ENCODE measurements at regions not wholly inside any gene's neighbourhood (a gene's known extent, or its start where the extent isn't known, plus 50 kb on each side); places are given as distances from the start of the nearest gene placed in this dataset.

DNA sequence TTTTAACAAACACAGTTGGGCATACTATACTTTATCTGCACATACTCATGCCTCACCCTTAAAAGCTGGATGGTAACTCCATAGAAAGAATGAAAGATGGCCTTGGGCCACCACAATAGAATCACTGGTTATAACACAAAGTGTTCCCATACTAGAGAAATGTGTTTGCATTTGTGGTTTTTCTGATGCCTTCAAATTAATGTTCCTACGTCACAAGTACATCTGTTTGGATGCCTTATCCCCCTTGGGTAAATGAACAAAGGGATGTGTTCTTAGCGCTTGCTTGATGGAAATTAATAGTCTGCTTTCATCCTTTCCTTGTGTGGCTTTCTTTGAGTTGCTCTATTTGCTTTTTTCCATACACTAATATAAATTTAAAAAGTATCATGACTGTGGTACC, 291.1 kb upstream of the PDE4D start:
- TF ChIP-seq, protein P1, sequence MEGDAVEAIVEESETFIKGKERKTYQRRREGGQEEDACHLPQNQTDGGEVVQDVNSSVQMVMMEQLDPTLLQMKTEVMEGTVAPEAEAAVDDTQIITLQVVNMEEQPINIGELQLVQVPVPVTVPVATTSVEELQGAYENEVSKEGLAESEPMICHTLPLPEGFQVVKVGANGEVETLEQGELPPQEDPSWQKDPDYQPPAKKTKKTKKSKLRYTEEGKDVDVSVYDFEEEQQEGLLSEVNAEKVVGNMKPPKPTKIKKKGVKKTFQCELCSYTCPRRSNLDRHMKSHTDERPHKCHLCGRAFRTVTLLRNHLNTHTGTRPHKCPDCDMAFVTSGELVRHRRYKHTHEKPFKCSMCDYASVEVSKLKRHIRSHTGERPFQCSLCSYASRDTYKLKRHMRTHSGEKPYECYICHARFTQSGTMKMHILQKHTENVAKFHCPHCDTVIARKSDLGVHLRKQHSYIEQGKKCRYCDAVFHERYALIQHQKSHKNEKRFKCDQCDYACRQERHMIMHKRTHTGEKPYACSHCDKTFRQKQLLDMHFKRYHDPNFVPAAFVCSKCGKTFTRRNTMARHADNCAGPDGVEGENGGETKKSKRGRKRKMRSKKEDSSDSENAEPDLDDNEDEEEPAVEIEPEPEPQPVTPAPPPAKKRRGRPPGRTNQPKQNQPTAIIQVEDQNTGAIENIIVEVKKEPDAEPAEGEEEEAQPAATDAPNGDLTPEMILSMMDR (IDR thresholded peaks at IDR 0.05): no peak
- TF ChIP-seq EP300 (IDR thresholded peaks at IDR 0.05) (no peak), POLR2AphosphoS5 (IDR thresholded peaks at IDR 0.05) (no peak)
